ENCODE measurements at regions not wholly inside any gene's neighbourhood (a gene's known extent, or its start where the extent isn't known, plus 50 kb on each side); places are given as distances from the start of the nearest gene placed in this dataset.

DNA sequence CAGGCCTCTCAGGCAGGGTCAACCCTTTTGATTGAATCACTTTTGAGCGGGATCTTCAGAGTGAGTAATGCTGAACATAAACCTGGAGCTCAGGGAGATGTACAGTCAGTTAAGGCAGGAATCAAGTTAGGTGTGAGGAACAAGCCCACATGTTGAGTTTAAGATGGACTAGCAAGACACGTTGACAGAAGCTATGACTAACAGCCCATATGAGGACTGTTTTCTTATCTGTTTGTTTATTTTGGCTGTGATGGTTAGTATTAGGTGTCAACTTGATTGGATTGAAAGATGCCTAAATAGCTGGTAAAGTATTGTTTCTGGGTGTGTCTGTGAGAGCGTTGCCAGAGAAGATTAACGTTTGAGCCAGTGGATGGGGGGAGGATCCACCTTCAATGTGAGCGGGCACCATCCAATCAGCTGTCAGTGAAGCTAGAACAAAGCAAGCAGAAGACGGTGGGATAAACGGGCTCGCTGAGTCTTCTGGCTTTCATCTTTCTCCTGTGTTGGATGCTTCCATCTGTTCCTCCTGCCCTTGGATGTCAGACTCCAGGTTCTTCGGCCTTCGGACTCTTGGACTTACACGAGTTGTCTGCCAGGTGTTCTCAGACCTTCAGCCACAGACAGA is 232.3 kb upstream of the STAC start:
- Histone ChIP-seq H3K4me1 (ENCODE audit: insufficient read depth, low read length, poor library complexity, severe bottlenecking) (no peaks in the 10 kb centered on the region), H3K36me3 (ENCODE audit: insufficient read depth, low read length, poor library complexity, severe bottlenecking) (no peaks in the 10 kb centered on the region), H3K4me3 (ENCODE audit: low read depth, low read length, poor library complexity, severe bottlenecking) (no peak overlapping the region), H3K9me3 (ENCODE audit: low read depth, low read length, poor library complexity, severe bottlenecking) (no peaks in the 10 kb centered on the region), H3K27me3 (replicated peaks; ENCODE audit: insufficient read depth, low read depth, low read length, poor library complexity) (no peaks in the 10 kb centered on the region), H3K27ac (ENCODE audit: low read depth, low read length, poor library complexity, severe bottlenecking) (no peak overlapping the region)
- POLR2A ChIA-PET (ENCODE audit: low non-redundant PET), result interaction anchor here (0.6 kb wide), 1 partner anchor 12 kb away, joined by 3 read pairs; no protein-coding TSS in a partner anchor
- BruUV-seq (replicated peaks), result no TSS peak
- intact Hi-C loops (cut with micrococcal nuclease; ENCODE audit: unreplicated experiment), result no loop called here
- CTCF ChIA-PET, result no interaction called here
- DNase-seq (ENCODE audit: low spot score), result no peak
- TF ChIP-seq, protein P1, sequence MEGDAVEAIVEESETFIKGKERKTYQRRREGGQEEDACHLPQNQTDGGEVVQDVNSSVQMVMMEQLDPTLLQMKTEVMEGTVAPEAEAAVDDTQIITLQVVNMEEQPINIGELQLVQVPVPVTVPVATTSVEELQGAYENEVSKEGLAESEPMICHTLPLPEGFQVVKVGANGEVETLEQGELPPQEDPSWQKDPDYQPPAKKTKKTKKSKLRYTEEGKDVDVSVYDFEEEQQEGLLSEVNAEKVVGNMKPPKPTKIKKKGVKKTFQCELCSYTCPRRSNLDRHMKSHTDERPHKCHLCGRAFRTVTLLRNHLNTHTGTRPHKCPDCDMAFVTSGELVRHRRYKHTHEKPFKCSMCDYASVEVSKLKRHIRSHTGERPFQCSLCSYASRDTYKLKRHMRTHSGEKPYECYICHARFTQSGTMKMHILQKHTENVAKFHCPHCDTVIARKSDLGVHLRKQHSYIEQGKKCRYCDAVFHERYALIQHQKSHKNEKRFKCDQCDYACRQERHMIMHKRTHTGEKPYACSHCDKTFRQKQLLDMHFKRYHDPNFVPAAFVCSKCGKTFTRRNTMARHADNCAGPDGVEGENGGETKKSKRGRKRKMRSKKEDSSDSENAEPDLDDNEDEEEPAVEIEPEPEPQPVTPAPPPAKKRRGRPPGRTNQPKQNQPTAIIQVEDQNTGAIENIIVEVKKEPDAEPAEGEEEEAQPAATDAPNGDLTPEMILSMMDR (conservative IDR thresholded peaks at IDR 0.05; ENCODE audit: low read depth, low read length), result no peak
- TF ChIP-seq EZH2 (IDR thresholded peaks at IDR 0.05; ENCODE audit: borderline replicate concordance, low read depth, low read length, poor library complexity, severe bottlenecking), result no peak

GRCh38 chr3:36149447-36149865 is 230.8 kb upstream of the STAC start:
- no TSS peak for BruUV-seq (replicated peaks)
- no peak for TF ChIP-seq EZH2 (IDR thresholded peaks at IDR 0.05; ENCODE audit: borderline replicate concordance, low read depth, low read length, poor library complexity, severe bottlenecking)
- TF ChIP-seq, protein P1 (conservative IDR thresholded peaks at IDR 0.05; ENCODE audit: low read depth, low read length), result no peak
- Histone ChIP-seq H3K9me3 (ENCODE audit: low read depth, low read length, poor library complexity, severe bottlenecking) (no peaks in the 10 kb centered on the region), H3K4me3 (ENCODE audit: low read depth, low read length, poor library complexity, severe bottlenecking) (no peak overlapping the region), H3K36me3 (ENCODE audit: insufficient read depth, low read length, poor library complexity, severe bottlenecking) (no peaks in the 10 kb centered on the region), H3K27ac (ENCODE audit: low read depth, low read length, poor library complexity, severe bottlenecking) (no peak overlapping the region), H3K4me1 (ENCODE audit: insufficient read depth, low read length, poor library complexity, severe bottlenecking) (no peaks in the 10 kb centered on the region), H3K27me3 (replicated peaks; ENCODE audit: insufficient read depth, low read depth, low read length, poor library complexity) (no peaks in the 10 kb centered on the region)
- intact Hi-C loops (cut with micrococcal nuclease; ENCODE audit: unreplicated experiment), result no loop called here
- ChIA-PET CTCF (no interaction called here), POLR2A (ENCODE audit: low non-redundant PET) (no interaction called here)
- no peak for DNase-seq (ENCODE audit: low spot score)

- ChIA-PET POLR2A (ENCODE audit: low non-redundant PET) (no interaction called here), CTCF (no interaction called here)
- BruUV-seq (replicated peaks), result no TSS peak
- no peak for DNase-seq (ENCODE audit: low spot score)
- Histone ChIP-seq H3K9me3 (ENCODE audit: low read depth, low read length, poor library complexity, severe bottlenecking) (no peaks in the 10 kb centered on the region), H3K4me3 (ENCODE audit: low read depth, low read length, poor library complexity, severe bottlenecking) (no peak overlapping the region), H3K4me1 (ENCODE audit: insufficient read depth, low read length, poor library complexity, severe bottlenecking) (no peaks in the 10 kb centered on the region), H3K27me3 (replicated peaks; ENCODE audit: insufficient read depth, low read depth, low read length, poor library complexity) (no peaks in the 10 kb centered on the region), H3K36me3 (ENCODE audit: insufficient read depth, low read length, poor library complexity, severe bottlenecking) (no peaks in the 10 kb centered on the region), H3K27ac (ENCODE audit: low read depth, low read length, poor library complexity, severe bottlenecking) (no peak overlapping the region)
- no peak for TF ChIP-seq EZH2 (IDR thresholded peaks at IDR 0.05; ENCODE audit: borderline replicate concordance, low read depth, low read length, poor library complexity, severe bottlenecking)
- TF ChIP-seq, protein P1 (conservative IDR thresholded peaks at IDR 0.05; ENCODE audit: low read depth, low read length), result no peak
- intact Hi-C loops (cut with micrococcal nuclease; ENCODE audit: unreplicated experiment), result no loop called here
Observed at GRCh38 chr3:36155515-36155914, 224.8 kb upstream of the STAC start.
